Activated T-cell treated with anti-CD3 and anti-CD28 coated beads for 4 hours (primary cell): ENCODE measurements at regions not wholly inside any gene's neighbourhood (a gene's known extent, or its start where the extent isn't known, plus 50 kb on each side); places are given as distances from the start of the nearest gene placed in this dataset.
"Not testable (repeated sequence)": the region's sequence is repeated elsewhere in the genome, so short reads cannot be mapped to it uniquely, and the experiment has no call there.

Experiments used
- DNase-seq: peaks from one replicate; pipeline ENCODE4 v3.0.0-alpha.2; 2020

DNA sequence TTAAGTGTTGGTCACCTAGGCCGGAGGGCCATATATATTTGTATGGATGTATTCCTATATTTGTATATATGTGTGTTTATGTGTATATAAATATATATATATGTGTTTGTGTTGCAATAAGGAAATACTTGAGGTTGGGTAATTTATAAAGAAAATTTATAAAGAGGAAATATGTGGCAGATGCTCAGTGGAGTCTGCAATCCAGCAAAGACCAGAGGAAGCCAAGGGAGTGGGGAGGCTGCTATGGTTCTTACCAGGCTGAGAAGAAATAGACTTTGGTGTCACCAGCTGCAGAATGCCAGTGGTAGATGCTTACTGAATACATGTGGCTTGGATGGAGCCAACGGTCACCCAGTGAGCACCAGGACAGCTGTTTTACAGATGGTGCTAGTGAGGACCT is 97.4 kb upstream of the ELOVL5 start:
- DNase-seq = no peak

DNA sequence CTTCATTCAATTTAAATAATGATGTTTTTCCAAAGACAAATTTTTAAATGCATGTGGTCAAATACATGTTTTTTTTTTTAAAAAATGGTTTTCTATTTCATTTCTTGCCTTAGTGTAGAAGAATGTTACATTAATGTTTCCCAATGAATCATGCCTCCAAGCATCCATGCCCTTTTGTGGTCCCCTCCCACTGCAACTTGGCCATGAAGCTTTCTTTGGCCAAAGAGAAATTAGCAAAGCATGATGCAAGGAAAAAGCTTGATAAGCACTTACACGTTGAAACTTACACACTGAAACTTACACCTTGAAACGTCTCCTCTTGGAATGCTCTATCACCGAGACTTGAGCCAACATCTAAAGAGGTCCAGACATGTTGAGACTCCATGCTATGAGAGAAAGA is 93.0 kb upstream of the ELOVL5 start:
- no peak for DNase-seq

DNA sequence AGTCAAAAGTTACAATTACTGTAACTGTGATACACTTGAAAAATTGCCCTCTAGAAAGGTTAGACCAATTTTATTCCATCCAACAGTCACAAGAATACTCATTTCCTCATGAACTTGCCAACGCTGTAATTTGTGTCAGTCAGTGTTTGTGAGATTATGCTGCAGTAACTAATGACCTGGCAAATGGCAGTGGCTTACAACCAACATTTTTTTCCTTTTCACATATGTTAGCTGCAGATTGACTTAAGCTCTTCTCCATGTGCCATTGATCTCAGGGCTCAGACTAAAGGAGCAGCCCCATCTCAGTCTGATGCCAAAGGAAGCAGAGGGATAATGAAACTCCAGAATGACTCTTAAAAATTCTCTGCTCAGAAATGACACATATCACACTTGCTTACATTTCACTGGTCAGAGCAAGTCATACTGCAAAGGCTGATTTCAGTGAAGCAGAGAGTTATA is 92.3 kb upstream of the ELOVL5 start:
- DNase-seq = no peak

DNA sequence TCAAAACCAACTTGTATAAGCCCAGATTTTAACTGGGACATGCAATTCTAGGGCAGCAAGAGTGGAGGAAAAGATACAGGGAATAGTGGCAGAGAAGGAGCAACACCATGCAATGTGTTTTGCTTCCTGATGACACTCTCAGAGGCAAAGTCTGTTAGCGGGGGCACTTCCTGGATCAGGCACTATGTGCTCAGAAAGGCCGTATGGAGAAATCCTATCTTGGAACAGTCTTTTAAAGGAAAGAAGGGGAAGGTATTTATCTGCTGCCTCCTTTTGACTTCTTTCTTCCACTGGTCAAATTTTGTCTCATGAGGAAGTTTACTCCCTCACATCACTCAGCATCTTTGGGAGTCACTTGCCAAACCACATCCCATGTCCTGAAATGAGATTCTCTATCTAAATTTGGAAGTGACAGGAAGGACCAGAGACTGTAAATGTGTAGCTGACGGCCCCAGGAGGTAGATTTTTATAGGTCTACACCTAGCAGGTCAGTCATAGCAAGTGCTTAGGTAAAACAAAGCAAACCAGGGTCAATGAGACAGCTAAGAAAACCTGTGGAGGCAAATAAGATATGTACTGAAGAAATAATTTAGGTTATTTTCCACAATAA is 91.7 kb upstream of the ELOVL5 start:
- DNase-seq = no peak

DNA sequence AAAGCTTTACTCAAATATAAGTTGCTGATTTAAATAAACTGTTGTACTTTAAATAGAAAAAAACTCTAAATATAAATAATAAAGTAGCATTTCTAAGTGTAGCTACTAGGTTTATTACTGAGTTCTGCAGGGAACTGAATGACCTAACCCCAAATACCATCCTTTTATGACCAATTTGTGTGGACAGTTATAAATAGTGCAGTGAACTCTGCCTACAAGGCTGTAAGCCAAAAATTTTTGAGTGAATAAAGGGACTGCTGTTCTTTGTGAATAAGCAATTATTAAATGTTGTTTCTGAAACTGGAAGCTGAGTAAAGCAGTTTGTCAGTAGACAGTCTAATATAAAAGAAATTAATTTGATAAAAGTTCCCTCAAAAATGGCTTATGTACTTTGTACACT is 90.8 kb upstream of the ELOVL5 start:
- no peak for DNase-seq

DNA sequence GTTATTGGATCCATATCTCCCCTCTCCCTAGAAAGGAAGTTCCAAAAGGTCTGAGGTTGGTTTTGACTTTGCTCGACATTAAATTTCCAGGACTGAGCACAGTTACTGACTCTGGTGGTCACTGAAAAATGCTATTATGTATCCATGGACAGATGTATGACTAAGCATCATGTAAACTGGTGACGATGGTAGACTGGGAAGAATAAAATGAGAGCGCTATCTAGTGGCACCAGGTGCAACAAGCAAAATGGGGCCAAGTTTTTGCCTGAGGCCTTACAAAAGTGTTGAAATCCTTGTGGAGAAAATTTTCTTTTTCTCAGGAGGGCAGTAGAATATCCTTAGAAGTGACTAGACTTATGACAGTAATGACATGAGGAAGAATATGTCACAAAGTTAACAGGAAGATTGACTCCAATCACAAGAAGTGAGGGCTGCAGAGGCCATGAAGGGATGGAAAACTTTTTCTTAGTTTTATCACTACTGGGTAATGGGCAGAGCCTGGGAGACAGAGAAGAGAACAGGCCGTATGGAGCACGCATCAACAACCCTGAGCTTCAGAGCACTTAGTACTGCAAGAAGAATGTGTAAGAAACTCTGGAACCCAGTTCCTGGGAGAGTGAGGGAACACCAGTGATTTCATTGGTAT is 88.9 kb upstream of the ELOVL5 start:
- DNase-seq = no peak

DNA sequence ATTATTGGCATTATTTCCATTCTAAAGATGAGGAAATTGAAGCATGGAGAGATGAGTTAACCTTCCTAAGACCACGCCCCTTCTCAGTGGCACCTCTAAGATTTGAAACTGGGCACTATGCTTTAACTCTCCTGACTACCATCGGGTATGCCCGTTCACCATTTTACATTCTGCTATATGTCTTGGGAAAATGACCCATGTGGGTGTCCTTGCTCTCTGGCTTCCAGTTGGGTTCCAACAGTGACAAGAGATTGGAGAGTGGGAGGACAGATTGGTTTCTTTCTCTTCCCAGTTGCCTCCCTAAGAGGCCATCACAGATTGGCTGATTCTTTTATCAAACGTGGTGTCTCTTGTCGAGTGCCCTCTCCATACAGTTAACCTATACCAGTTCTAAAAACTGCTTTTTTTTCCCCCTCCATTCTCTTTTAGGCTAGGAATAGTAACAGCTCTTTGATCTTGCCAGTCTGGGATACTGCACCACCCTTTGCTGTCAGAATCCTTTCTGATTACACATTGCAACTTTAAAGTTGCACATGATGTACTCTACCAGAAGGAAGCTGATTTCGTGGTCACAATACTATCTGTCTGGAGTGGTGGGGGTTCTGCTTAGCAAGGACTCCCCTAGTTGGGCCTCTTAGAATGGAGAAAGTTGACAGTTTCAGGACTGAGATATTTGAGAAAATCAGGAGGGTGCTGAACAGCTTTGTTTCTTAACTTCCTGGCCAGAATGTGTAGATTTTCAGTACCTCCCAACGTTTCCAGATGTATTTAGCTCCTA is 88.0 kb upstream of the ELOVL5 start:
- DNase-seq = no peak

DNA sequence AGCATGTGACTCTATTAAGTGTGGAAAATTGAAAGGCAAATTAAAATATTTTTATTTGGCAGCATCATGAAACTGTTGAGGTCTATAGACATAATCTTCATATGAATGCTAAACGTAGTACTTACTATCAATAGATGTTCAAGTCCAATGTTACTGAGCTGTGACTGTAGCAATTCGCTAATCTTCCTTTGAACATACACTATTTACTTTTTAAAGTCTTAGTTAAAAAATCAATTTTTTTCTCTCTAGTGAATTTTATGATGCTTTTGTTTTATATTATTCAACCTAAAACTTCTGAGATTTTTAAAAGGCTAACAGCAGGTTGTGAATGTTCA is 85.2 kb upstream of the ELOVL5 start:
- DNase-seq = no peak

DNA sequence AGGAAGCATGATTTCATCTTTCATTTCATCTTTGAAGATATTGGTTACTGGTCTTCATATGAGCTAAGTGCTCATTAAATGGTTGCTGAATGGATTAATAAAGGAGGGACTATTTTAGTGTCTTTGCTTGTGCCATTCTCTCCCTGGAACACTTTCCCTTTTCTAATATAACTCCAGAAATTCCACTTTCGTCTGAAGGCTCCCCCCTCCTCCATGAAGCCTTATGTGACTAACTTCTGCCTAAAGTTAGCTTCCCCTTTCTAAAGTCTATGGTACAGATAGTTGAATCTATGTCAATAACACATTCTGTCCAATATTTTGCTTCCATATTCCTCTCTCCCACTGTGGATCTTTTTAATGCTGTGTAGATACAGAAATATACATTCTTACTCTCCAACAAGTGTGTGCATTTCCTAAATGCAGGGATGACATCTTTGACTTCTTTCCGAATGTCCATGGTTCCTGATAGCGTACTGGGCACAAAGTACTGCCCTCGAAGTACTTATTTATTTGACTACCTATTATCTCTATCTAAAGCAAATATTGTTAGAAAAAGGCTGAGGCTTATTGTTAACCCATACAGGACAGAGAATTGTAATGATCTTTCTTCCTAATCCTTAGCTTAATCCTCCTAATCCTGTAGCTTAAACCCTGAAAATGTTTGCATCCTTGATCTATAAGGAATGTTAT is 84.7 kb upstream of the ELOVL5 start:
- no peak for DNase-seq

DNA sequence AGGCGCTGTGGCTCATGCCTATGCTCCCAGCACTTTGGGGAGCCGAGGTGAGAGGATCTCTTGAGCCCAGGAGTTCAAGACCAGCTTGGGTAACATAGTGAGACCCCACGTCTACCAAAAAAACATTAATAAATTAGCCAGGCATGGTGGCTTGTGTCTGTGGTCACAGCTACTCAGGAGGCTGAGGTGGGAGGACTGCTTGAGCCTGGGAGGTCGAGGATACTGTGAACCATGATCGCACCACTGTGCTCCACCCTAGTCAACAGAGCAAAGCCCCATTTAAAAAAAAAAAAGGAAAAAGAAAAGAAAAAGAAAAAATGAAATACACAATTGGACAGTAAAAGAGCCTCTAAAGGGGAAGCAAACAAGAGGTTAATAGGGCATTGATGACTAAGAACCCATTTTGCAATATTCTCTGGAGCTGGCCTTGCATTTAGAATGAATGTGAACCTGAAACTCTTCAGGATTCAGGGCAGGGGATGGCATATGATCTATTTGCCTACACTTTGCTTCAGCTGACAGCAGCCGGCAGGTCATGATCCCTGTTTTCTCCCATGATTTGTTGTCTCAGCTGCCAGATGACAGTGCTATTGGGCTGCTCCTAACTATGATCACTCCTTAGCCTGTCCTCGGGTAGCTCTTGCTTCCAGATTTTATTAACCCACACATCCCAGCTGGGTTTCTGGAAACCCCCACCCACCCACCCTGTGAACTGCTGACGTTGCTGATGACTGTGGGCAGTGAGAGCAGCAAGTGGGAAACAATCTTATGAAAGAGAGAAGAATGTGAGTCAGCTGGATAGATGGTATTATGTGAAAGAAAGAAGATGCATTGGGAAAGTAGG is 83.8 kb upstream of the ELOVL5 start:
- no peak for DNase-seq

DNA sequence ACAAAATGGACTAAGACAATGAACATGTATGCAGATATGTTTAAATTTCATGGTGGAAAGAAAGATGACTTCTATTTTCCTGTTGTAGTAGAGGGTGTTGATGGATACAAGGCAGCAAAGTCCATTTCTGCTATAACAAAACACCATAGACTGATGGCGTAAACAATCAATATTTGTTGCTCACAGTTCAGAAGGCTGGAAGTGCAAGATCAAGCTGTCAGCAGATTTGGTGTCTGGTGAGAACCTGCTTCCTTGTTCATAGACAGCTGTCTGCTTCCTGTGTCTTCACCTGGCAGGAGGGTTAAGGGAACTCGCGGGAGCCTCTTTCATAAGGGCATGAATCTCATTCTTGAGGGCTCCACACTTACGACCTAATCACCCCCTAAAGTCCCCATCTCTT is 83.0 kb upstream of the ELOVL5 start:
- no peak for DNase-seq

DNA sequence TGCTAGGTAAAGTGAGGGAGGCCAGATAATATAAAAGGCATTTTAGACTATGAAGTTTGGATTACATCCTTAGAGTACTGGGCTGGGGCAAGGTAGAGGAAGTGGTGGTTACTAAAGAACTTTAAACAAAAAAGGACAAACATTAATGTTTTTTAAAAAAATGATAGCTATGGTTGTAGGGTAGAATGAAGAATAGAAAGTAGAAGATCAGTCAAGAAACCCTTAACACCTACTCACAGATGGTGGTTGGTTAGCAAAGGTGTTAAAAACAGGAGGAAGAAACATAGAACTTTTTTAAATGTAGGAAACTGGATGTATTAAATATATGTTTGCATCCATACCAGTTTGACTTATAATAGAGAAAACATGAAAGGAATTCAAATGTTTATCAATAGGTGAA is 80.7 kb upstream of the ELOVL5 start:
- DNase-seq = no peak

DNA sequence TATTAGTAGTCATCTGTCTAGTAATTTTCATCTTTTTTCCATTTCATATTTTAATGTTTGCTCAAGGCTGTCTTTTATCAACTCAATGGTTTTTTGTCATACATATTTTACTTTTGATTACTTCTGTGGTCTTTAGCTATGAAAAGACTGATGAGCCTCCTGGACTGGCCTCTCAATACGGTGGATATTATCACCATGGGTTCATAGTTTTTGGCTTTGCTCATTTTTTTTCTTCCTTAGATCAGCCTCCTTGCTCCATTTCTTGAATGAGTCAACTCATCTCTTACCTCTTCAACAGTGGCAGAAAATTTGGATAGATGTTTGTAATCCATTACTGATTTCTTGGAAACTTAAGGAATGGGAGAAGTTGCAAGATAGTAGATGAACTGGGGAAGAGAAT is 80.1 kb upstream of the ELOVL5 start:
- no peak for DNase-seq

DNA sequence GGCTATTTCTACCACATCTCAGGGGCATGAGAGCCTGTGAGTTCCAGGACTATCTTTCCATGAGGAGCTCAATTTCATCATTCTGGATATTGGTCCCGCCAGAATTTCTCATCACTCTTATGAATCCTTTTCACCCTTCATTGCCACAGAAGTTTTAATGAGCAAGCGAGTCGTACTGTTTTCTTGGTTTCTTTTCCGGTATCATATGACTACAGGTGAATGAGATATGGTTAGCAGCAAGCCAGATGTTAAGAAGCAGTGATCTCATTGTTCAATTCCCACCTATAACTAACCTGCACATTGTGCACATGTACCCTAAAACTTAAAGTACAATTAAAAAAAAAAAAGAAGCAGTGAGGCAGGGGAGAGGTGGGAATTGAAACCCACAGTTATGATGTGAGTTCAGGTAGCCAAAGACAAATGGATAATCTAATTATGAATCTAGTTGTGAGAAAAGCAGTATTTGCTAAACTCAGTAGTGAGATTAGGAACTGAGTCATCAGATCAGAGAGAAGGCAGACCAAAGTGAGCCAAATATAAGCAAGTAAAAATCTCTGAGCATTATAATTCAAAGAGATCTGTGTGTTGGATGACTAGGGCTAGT is 78.0 kb upstream of the ELOVL5 start:
- no peak for DNase-seq

DNA sequence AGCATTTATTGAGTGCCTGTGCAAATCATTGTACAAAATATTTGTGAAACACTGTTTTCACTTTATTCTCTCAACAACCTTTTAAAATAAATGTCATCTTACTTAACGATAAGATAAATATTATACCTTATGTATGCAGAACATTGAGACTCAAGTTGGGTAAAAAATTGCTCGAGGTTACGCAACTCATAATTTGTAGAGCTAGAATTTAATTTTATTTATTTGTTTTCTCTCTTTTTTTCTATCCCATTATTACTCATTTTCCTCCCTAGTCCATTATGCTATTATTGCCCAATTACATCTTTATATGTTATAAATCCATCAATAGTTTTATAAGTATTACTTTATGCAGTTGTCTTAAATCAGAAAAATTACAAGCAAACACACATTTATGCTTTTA is 77.4 kb upstream of the ELOVL5 start:
- no peak for DNase-seq

DNA sequence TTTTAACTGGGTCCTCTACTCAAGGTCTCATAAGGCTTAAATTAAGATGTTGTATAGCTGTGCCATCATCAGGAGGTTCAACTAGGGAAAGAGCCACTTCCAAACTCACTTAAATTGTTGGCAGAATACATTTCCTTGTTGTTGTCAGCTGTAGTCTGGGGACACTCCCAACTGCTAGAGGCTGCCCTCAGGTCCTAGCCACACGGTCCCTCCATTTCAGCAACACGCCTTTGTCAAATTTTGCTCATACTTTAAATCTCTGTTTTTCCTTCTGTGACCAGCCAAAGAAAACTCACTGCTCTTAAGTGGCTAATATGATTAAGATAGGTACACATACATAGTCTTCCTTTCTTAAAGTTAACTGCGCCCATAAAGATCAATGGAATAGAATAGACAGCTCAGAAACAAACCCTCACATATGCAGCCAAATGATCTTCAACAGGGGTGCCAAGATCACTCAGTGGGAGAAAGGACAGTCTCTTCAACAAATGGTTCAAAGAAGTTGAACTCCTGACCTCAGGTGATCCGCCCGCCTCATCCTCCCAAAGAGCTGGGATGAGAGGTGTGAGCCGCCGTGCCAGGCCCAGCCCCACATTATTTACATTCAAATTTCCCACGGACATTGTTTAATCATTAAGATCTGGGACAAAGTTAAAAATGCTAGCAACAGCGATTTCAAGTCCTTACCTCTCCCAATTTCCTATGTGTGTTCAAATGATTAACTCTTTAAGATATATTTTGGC is 76.4 kb upstream of the ELOVL5 start:
- no peak for DNase-seq

DNA sequence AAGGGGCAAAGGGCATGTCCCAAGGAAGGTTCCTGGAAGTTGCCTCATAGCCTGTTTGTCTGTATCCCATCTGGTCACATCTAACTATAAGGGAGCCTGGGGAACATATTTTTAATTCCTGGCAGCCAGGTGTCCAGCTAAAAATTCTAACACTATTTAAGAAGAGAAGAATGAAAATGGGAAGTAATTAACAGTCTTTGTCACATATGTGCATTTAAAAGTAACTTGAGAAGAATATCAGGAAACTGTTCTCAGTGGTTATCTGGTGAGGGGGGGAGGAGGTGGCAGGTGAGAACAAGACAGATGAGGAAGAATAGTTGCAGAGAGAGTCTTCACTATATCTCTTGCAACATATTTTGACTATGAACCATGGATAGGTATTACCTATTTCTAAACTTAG is 75.5 kb upstream of the ELOVL5 start:
- no peak for DNase-seq

DNA sequence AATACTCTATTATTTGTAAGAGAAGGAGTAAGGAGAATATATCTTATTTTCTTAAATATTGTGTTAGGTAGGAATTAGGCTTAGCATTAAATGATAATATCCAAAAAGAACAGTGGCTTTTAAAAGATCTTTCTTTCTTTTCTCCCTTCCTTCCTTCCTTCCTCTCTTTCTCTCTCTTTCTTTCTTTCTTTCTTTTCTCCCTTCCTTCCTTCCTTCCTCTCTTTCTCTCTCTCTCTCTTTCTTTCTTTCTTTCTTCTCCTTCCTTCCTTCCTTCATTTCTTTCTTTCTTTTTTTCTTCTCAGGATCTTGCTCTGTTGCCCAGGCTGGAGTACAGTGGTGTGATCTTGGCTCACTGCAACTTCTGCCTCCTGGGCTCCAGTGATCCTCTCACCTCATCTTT is 74.8 kb upstream of the ELOVL5 start:
- DNase-seq = not testable (repeated sequence)

DNA sequence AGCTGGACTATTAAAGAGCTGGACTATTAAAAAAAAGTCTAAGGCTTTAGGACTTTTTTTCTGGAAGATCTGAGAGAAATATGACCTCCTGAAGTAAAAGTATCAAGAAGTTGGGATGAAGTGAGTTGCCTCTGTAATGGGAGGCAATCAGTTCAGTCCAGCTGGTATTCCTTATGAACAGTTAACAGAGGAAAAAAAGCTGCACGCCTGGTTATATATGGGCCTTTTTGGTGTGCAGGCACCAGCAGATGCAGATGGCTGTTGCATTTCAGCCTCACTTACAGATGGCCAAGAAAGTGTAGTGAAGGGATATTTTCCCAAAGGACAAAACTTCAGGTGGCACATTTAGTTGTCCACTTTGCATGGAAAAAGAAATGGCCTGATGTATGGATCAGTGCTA is 70.3 kb upstream of the ELOVL5 start:
- DNase-seq = no peak

DNA sequence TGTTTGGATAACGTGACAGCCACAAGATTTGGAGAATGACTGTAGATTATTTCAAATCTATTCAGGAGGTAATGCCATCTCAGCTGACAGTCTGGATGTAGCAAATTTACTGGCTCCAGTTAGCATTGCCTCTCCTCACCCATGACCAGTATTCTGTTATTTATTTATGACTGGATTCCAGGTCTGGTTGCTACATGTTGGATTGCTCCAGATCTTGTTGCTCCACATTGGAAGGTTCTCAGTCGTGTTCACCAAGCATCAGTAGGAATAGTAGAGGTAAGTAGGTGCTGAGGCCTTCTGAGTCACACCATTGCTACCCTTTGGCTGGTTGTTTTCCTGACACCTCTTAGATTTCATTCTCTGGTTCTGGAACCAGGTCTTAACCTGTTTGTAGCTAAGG is 69.5 kb upstream of the ELOVL5 start:
- no peak for DNase-seq

DNA sequence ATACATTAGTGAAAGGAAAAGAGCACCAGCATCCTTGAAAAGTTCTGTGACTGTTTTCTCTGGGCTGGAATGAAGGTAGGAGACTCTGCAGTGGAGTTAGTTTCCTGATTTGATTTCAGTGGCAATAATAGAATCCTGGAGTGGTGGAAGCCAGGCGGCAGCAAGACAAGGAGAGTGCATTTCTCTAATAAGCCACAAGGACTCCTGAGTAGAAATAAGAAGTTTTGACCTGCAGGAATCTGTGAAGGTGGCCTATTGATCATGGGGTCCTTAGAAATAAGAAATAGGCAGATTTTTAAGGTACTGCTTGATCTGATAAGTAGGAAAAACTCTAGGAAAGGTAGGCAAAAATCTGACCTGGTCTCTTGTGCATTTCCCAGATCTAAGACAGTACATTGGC is 68.4 kb upstream of the ELOVL5 start:
- no peak for DNase-seq

DNA sequence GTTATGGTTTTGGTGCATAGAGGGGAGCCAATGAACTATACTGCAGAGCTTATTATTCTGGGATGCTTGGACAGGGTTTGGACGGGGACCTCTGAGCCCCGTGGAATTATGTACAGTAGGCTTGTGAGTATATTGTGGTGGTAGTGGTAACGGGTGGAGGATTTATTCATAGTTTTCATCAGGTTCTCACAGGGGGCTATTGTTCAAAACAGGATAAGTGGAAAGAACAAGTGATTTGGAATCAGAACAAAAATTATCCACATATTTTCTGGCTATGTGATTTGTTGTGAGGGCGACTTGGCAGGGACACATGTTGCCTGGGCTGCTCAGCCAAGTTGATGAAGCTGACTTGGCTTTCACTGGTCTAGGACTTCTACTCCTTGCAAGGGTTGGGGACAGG is 64.6 kb upstream of the ELOVL5 start:
- DNase-seq = no peak
